KOPT-K1 (cell line): ENCODE measurements at regions not wholly inside any gene's neighbourhood (a gene's known extent, or its start where the extent isn't known, plus 50 kb on each side); places are given as distances from the start of the nearest gene placed in this dataset.
A peak's percentile ranks its signal among the peaks of the same experiment; 100 is the strongest.
"Not testable (repeated sequence)": the region's sequence is repeated elsewhere in the genome, so short reads cannot be mapped to it uniquely, and the experiment has no call there.

Experiments
- H3K27ac ChIP-seq: fragments of 200-600 bp; sonication (generic); 2 replicates; pipeline ENCODE4 v1.5.1; 2016; ENCODE audit warnings: antibody characterized with exemption, mild to moderate bottlenecking, low read depth, low read length; ENCODE audit not compliant: poor library complexity, severe bottlenecking
- H3K36me3 ChIP-seq: fragments of 200-600 bp; sonication (generic); 2 replicates; pipeline ENCODE4 v1.5.1; 2017; ENCODE audit warnings: antibody characterized with exemption, mild to moderate bottlenecking, low read length, moderate library complexity; ENCODE audit not compliant: insufficient read depth
- H3K9me3 ChIP-seq: fragments of 200-600 bp; sonication (generic); 2 replicates; pipeline ENCODE4 v1.5.1; 2017; ENCODE audit warnings: antibody characterized with exemption, low read length, mild to moderate bottlenecking; ENCODE audit not compliant: insufficient read depth, poor library complexity, severe bottlenecking

- Histone ChIP-seq H3K9me3 (no peaks in the 10 kb centered on the region), H3K27ac (no peak overlapping the region), H3K36me3 (no peaks in the 10 kb centered on the region)
Observed at GRCh38 chr3:67064105-67064504, 66.0 kb downstream of the KBTBD8 start.

- Histone ChIP-seq H3K9me3 (no peaks in the 10 kb centered on the region), H3K27ac (no peak overlapping the region), H3K36me3 (no peaks in the 10 kb centered on the region)
Observed at GRCh38 chr3:67067251-67067650, 69.1 kb downstream of the KBTBD8 start.

DNA sequence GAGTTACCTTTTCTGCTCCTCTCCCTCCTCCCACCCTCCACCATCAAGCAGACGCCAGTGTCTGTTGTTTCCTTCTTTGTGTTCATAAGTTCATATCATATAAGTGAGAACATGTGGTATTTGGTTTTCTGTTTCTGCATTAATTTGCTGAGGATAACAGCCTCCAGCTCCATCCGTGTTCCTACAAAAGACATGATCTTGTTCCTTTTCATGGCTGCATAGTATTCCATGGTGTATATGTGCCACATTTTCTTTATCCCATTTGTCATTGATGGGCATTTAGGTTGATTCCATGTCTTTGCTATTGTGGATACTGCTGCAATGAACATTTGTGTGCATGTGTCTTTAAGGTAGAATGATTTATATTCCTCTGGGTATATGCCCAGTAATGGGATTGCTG, 74.5 kb downstream of the KBTBD8 start:
- H3K36me3 ChIP-seq, H3K9me3 ChIP-seq: not testable (repeated sequence)

GRCh38 chr3:67073812-67074211, 75.7 kb downstream of the KBTBD8 start:
- no peaks in the 10 kb centered on the region for H3K36me3 ChIP-seq
- H3K27ac ChIP-seq, result no peak overlapping the region
- no peaks in the 10 kb centered on the region for H3K9me3 ChIP-seq

More for the DNA sequence above, 74.5 kb downstream of the KBTBD8 start:
- H3K27ac ChIP-seq, result not testable (repeated sequence)

DNA sequence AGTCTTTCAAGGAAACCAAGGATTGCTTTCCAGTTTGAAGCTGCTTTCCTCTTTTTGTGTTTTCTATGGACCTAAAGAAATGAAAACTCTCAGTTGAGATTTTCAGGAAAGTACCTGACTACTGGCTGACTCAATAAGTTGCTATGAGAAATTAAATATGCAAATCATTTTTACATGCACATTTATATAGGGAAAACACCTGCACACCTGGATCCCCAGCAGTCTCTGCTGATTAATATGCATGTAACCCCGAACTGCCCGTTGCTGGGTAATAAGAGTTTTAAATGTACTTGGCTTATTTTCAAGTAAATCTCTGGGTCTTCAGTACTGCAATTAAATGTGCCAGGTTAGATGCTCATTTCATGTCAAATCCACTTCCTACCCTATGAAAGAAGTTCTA, 77.2 kb downstream of the KBTBD8 start:
- no peak overlapping the region for H3K27ac ChIP-seq
- no peaks in the 10 kb centered on the region for H3K9me3 ChIP-seq
- H3K36me3 ChIP-seq, result no peaks in the 10 kb centered on the region

DNA sequence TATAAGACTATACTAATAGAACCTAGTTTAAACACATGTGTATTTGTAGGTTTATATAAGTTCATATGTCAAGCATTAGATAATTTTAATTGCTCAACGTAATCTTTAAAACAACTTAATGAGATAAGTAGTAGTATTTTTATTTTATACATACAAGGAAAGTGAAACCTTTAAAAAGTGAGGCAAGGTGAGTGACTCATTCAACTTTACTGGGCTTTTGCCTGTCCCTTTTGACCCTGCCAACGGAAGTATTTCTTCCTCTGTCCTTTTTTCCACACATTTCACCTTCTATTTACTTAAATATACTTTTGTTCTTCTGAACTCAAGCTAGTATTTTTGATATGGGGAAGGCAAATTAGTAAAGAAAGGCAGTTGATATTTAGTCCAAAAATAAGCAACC, 78.5 kb downstream of the KBTBD8 start:
- no peaks in the 10 kb centered on the region for H3K36me3 ChIP-seq
- H3K9me3 ChIP-seq, result no peaks in the 10 kb centered on the region
- no peak overlapping the region for H3K27ac ChIP-seq

GRCh38 chr3:67077656-67078055, 79.5 kb downstream of the KBTBD8 start:
- no peak overlapping the region for H3K27ac ChIP-seq
- H3K9me3 ChIP-seq, result peaks cover 7% of the 10 kb centered on the region
- H3K36me3 ChIP-seq, result no peaks in the 10 kb centered on the region

DNA sequence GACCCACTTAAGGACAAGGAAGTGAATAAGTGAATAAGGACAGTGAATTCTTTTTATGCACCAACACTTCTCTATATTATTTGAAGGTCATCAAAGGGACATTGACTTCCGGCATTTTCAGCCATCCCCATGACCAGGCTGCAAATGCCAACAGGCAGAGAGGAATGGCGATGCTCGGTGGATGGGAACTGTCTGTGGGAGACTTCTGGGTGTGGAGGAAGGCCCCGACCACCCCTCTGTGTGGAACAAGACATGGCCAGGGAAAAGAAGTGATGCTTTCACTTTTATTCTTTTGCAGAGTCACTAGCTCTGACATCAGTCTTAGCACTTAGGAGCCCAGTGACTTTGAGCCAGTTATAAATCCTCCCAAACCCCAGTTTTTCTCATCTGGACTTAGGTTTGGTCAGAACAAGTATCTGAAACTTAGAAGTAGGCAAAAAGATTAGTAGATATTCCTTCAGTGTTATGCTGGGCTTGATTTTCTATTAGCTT, 84.5 kb downstream of the KBTBD8 start:
- no peaks in the 10 kb centered on the region for H3K36me3 ChIP-seq
- H3K27ac ChIP-seq, result no peak overlapping the region
- H3K9me3 ChIP-seq, result peaks cover 46% of the 10 kb centered on the region

GRCh38 chr3:67083277-67083676, 85.2 kb downstream of the KBTBD8 start:
- Histone ChIP-seq H3K27ac (peak overlapping the region; percentile 39), H3K9me3 (peaks cover 53% of the 10 kb centered on the region), H3K36me3 (no peaks in the 10 kb centered on the region)

DNA sequence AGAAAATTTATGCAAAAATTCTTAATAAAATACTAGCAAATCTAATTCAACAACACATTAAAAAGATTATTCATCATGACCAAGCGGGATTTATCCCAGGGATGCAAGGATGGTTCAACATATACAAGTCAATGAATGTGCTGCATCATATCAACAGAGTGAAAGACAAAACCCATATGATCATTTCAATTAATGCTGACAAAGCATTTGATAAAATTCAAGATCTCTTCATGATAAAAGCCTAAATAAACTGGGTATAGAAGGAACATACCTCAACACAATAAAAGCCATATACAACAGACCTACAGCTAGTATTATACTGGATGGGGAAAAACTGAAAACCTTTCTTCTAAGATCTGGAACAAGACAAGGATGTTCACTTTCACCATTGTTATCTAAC, 89.7 kb downstream of the KBTBD8 start:
- no peaks in the 10 kb centered on the region for H3K36me3 ChIP-seq
- H3K27ac ChIP-seq, result no peak overlapping the region
- H3K9me3 ChIP-seq, result peaks cover 49% of the 10 kb centered on the region

- peaks cover 32% of the 10 kb centered on the region for H3K9me3 ChIP-seq
- no peak overlapping the region for H3K27ac ChIP-seq
- H3K36me3 ChIP-seq, result no peaks in the 10 kb centered on the region
Observed at GRCh38 chr3:67090474-67090873, 92.4 kb downstream of the KBTBD8 start.

DNA sequence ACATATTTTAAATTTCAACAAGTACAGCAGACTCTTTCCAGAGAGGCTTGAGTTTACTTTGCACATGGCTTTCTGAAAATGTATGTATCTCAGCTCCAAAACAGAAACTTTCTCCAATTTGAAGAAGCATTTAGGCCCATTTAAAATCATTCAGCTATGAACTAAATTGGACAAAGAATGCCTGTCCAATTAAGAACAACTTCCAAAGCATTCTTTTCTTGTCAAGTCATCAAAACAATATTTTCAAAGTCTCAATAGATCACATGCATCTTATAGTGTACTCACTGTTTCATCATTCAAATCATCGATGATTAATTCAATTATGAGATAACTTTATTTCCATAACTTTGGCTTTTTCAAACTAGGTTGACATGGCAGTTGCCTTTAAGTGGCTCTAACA, 95.2 kb downstream of the KBTBD8 start:
- Histone ChIP-seq H3K27ac (no peak overlapping the region), H3K9me3 (peaks cover 5% of the 10 kb centered on the region), H3K36me3 (no peaks in the 10 kb centered on the region)

GRCh38 chr3:67094167-67094566, 96.1 kb downstream of the KBTBD8 start:
- Histone ChIP-seq H3K36me3 (no peaks in the 10 kb centered on the region), H3K9me3 (no peaks in the 10 kb centered on the region), H3K27ac (no peak overlapping the region)

- no peaks in the 10 kb centered on the region for H3K36me3 ChIP-seq
- no peaks in the 10 kb centered on the region for H3K9me3 ChIP-seq
- no peak overlapping the region for H3K27ac ChIP-seq
Observed at GRCh38 chr3:67094774-67095173, 96.7 kb downstream of the KBTBD8 start.

DNA sequence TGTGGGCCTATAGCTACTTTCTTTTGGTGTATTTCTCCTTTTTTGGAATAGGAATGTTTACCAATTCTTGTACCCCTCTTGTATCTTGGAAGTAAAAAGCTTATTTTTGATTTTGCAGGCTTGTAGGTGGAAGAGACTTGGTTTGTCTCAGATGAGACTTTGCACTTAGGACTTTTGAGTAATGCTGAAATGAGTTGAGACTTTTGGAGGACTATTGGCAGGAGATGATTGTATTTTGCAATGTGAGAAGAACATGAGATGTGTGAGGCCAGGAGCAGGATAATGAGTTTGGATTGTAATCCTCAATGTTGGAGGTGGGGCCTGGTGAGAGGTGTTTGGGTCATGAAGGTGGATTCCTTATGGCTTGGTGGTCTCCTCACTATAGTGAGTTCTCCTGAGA, 106.3 kb downstream of the KBTBD8 start:
- Histone ChIP-seq H3K27ac (no peak overlapping the region), H3K9me3 (no peaks in the 10 kb centered on the region), H3K36me3 (no peaks in the 10 kb centered on the region)

GRCh38 chr3:67106874-67107273, 108.8 kb downstream of the KBTBD8 start:
- Histone ChIP-seq H3K27ac (no peak overlapping the region), H3K9me3 (no peaks in the 10 kb centered on the region), H3K36me3 (no peaks in the 10 kb centered on the region)
